NCI-H2029 (cell line): ENCODE measurements at regions not wholly inside any gene's neighbourhood (a gene's known extent, or its start where the extent isn't known, plus 50 kb on each side); places are given as distances from the start of the nearest gene placed in this dataset.
"Not testable (repeated sequence)": the region's sequence is repeated elsewhere in the genome, so short reads cannot be mapped to it uniquely, and the experiment has no call there.

Experiments
- DNase-seq: peaks from one replicate; lab custom pipeline; 2025; lab: John Stamatoyannopoulos, UW

DNA sequence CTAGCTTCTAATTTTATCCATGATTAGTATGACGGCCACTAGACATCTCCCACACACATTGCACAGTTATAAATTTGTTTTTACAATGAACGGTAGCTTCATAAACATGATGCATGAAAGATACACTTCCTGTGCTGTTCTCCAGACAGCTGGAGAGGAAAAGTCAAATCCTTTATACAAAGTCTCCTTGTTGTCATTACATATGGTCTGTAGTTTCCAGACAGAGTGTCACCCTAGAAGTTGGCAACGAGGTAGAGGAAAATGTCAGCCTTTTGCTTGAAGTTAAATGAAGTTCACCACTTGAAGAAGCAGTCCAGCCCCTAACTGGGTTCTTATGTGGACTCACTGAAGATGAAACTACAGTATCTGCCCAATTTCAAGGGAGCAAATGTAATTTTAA lies 253.0 kb upstream of the P2RY1 start:
- no peak for DNase-seq

- DNase-seq = no peak
Observed at GRCh38 chr3:152583963-152584362, 251.0 kb upstream of the P2RY1 start.

GRCh38 chr3:152586974-152587373 lies 248.0 kb upstream of the P2RY1 start:
- DNase-seq = no peak

GRCh38 chr3:152587861-152588260 lies 247.1 kb upstream of the P2RY1 start:
- DNase-seq = no peak

DNA sequence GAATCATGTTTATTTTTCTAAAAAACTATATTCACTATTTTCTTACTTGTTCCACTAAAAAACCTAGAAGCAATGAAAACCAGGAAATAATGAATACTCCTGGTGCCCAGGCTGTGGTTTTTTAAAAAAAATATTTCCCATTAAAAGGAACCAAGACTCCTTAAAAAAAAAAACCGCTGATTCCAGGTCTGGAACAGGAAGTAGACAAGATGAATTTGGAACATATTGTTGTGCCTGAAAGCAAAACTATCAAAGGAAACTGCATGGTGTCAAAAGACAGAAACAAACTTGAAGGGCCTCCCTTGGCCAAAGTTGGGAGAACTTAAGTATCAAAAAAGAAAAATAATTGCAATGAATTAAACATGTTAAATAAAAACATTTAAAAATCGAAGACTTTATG lies 245.3 kb upstream of the P2RY1 start:
- DNase-seq = no peak

GRCh38 chr3:152591515-152591914 lies 243.4 kb upstream of the P2RY1 start:
- no peak for DNase-seq

DNA sequence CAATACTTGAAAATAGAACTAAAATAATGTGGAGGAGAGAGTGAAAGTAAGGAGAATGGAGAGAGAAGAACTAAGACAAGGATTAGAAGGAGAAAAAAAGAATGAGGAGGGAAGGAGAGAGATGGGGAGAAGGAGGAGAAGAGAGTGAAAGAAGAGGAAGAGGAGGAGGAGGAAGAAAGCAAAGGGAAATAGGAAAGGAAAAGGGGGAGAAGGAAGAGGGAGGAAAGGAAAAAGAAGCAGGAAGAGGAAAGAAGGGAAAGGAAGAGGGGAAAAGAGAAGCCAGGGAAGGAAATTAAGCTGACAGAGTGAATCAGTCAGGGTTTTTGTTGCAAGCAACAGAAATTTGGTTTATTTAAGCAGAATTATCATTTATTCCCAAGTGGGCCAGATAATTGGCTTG lies 241.7 kb upstream of the P2RY1 start:
- DNase-seq = no peak

DNA sequence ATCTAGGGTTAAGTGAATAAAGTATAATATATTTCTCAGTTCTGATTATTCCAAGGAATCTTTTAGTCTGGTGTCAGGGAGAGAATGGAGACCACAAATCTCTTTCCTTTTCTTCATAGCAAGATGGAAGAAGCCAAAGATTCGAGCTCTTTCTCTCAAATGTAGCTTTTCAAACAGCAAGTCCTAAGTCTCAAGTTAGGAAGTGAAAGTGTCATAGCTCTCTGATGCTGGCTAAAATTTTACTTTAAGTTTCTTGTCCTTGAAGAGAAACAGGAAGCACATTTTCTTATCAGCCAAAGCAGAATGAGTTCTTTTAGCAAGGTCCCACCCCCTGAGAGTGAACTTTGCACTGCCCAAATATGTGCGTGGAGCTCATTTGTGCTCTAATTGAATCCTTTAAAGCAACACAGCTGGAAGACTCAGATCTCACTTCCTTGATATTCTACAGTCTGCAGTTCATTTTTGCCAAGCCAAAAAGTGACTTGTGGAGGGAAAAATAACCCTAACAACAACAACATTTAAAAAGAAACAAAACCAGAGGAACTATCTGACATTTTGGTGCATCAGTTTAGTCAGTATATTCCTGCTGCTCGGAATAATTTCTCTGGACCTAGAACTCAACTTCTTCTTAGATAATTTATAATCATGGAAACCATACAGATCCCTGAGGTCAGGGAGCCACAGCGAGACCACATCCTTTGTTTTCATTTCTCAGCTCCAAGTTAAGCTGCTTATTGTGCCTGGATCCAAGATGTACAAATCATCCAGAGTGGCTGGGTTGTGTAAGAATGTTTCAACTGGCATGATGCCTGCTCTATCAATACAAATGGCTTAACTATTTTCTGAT lies 238.7 kb upstream of the P2RY1 start:
- DNase-seq = no peak

- not testable (repeated sequence) for DNase-seq
Observed at GRCh38 chr3:152596832-152597231, 238.1 kb upstream of the P2RY1 start.

- no peak for DNase-seq
Observed at GRCh38 chr3:152606146-152606545, 228.8 kb upstream of the P2RY1 start.

GRCh38 chr3:152607179-152607578 lies 227.8 kb upstream of the P2RY1 start:
- no peak for DNase-seq

- no peak for DNase-seq
Observed at GRCh38 chr3:152608696-152609594, 226.0 kb upstream of the P2RY1 start.

DNA sequence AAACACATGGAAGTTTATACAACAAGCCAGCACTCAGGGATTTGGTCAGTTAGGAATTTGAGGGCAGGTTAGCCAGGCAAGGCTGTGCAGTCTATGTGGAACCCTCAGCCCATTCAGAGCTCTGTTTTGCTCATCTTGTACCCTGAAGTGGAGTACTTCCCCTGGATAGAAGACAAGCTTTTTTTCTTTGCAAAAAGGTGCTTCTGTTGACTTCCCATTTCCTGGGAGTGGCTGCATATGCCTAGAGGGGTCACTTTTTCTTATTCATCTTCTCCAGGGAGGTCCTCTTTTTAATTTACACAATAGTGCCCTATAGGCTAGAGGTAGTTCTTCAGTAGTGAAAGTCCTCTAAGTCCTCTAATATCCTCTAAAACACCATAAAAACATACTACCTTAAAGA lies 225.0 kb upstream of the P2RY1 start:
- DNase-seq = no peak

DNA sequence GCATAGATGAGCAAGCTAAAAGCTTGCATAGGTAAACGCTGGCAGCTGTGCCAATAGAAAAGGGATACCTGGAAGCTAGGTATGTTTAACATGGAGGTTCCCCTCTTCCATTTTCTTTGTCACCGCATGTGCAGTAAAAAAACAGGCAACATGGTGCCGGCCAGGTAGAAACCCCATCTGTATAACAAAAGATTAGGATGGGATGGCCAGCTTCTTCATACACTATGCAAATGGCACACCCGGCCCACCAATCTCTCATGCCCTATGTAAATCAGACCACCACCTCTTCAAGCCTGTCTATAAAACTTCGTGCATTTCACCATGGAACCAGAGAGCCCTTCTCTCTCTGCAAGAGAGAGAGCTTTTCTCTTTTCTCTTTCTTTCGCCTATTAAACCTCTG lies 224.3 kb upstream of the P2RY1 start:
- DNase-seq = no peak

- no peak for DNase-seq
Observed at GRCh38 chr3:152611905-152612304, 223.0 kb upstream of the P2RY1 start.

- DNase-seq = no peak
Observed at GRCh38 chr3:152613851-152614250, 221.1 kb upstream of the P2RY1 start.

DNA sequence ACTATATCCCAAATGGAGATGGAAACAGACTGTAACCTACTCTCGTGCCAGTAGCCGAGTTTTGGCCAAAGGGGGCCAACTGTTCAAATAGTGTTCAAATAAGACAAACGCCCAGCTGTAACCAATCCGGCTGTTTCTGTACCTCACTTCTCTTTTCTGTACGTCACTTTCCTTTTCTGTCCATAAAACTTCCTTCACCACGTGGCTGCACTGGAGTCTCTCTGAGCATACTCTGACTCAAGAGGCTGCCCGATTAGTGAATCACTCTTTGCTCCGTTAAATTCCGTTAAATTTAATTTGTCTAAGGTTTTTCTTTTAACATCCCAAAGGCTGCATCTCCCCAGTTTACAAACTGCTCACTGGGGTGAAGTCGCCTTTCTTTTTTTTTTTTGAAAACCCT lies 219.2 kb upstream of the P2RY1 start:
- no peak for DNase-seq

DNA sequence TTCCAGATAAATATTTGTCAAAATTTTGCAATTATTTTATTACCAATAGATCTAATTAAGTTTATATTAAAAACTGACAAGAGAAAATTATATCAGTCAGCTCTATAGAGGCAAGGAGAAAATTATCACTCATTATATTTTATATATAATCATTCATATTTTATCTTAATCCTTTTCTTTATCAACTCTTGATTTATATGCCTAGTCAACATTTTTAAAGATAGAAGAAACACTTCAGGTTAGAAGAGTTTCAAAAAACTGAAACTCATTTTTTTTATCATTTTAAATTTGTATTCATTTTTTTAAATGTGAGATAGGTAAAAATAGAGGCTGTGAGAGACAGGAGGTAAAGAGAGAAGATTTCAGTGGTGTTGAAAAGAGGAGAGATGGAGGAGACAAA lies 217.3 kb upstream of the P2RY1 start:
- no peak for DNase-seq

GRCh38 chr3:152618529-152618928 lies 216.4 kb upstream of the P2RY1 start:
- no peak for DNase-seq

DNA sequence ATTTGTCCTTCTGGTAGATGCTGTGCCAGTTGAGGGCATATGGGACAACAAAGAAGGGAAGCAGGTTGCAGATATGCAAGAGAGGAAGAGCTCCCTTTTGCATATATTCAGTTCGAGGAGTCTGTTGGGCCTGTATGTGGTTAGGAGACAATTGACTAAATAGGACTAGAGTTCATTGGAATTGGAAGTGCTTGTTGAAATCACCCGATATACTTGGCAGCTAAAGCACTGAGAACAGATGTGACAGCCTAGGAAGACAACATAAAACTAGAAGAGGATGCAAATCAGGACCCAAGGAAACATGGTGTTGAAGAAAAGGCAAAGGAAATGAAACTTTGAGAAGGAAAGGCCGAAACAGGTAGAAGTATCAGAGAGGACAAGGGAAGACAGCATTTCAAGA lies 215.2 kb upstream of the P2RY1 start:
- no peak for DNase-seq

GRCh38 chr3:152620395-152620794 lies 214.5 kb upstream of the P2RY1 start:
- no peak for DNase-seq

DNA sequence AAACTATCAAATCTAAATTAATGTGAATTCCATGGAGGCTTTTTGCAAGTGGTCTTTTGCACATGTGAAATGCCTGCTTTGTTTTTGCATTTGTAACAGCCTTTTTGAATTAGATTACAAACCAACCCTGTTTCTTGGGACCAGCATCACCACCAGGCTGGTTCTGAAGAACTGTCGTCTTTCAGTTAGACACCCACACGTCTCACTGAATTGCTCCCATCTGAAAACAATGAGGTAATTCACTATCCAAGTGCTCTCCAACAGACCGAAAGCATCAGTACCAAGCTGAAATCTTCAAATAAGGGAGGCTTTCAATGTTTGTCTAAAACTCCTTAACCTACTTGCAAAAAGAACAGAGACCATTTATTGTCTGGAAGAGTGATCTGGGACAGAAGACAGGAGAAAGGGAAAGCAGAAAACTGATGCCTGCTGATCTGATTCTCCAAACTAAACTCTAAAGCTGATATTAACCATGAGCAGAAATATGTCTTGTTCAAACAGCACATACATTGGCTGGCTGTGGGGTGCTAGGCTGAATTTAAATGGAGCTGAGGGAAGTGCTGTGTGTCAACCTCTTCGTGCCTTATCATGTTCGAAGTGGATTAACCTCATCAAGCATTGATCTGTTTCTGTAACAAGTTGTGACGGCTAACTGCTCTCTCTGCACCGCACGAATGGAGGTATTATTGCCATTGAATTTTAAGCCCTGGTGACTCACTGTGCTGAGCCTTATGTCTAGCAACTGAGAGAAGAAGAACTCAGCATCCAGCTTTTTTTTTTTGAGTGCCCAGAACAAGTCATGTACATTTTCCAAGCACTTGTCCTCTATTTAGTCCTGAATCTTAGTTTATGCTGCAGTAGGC lies 213.7 kb upstream of the P2RY1 start:
- DNase-seq = no peak
